GM20000 (cell line): ENCODE measurements at regions not wholly inside any gene's neighbourhood (a gene's known extent, or its start where the extent isn't known, plus 50 kb on each side); places are given as distances from the start of the nearest gene placed in this dataset.

Experiments
- DNase-seq: peaks from one replicate; pipeline ENCODE4 v3.0.0; 2012; ENCODE audit warnings: low spot score
- TF ChIP-seq, protein P1 (sequence below): IDR thresholded peaks from 2 replicates; pipeline ENCODE4 v1.5.1; 2012; ENCODE audit warnings: mild to moderate bottlenecking, control low read depth; ENCODE audit errors: extremely low read depth, missing control alignments

DNA sequence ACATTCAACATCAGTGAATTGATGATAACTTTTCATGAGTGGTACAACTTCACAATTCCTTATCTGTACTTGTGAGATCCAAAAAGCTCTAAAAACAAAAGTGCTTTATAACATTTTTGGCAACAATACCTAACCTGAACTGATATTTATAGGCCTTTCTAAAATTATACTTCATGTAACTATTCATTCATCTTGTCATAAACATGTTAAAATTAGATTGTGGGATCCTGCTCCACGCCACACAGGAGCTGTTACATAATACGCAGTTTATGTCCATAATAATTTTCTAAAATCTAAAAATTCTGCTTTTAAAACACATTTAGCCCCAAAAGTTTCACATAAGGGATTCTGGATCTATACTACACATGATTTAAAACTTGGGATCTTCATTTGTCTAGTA, 908.5 kb upstream of the CHAC2 start:
- DNase-seq, result no peak
- TF ChIP-seq, protein P1, sequence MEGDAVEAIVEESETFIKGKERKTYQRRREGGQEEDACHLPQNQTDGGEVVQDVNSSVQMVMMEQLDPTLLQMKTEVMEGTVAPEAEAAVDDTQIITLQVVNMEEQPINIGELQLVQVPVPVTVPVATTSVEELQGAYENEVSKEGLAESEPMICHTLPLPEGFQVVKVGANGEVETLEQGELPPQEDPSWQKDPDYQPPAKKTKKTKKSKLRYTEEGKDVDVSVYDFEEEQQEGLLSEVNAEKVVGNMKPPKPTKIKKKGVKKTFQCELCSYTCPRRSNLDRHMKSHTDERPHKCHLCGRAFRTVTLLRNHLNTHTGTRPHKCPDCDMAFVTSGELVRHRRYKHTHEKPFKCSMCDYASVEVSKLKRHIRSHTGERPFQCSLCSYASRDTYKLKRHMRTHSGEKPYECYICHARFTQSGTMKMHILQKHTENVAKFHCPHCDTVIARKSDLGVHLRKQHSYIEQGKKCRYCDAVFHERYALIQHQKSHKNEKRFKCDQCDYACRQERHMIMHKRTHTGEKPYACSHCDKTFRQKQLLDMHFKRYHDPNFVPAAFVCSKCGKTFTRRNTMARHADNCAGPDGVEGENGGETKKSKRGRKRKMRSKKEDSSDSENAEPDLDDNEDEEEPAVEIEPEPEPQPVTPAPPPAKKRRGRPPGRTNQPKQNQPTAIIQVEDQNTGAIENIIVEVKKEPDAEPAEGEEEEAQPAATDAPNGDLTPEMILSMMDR, result no peak

DNA sequence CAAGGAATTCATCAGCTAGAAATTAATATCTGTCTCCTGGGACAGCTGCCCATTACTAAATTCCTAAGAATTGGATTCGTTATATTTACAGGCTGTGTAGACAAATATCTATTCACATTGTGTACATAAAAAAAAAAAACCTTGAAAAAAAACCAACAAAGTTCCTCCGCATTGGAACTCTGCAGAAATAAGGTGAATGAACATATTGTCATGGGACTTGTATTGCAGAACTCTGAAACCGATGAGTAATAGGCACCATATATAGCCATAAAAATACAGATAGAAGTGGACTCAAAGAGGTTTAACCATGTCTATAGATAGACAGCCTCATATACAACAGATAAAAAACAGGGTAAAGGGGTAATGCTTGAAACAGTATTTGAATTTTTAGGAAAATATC, 909.9 kb upstream of the CHAC2 start:
- DNase-seq, result no peak
- TF ChIP-seq, protein P1, result no peak

DNA sequence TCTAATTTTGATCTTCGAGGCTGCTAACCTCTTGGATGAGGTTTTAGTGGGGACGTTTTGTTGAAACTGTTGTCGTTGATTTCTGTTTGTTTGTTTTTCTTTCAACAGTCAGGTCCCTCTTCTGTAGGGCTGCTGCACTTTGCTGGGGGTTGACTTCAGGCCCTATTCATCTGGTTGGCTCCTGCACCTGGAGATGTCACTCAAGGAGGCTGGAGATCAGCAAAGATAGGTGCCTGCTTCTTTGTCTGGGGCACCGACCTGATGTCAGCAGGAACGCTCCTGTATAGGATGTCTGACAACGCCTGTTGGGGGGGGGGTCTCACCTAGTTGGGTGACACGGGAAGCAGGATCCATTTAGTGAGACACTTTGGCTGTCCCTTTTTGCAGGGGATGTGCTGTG, 915.6 kb upstream of the CHAC2 start:
- no peak for DNase-seq
- TF ChIP-seq, protein P1, result no peak

DNA sequence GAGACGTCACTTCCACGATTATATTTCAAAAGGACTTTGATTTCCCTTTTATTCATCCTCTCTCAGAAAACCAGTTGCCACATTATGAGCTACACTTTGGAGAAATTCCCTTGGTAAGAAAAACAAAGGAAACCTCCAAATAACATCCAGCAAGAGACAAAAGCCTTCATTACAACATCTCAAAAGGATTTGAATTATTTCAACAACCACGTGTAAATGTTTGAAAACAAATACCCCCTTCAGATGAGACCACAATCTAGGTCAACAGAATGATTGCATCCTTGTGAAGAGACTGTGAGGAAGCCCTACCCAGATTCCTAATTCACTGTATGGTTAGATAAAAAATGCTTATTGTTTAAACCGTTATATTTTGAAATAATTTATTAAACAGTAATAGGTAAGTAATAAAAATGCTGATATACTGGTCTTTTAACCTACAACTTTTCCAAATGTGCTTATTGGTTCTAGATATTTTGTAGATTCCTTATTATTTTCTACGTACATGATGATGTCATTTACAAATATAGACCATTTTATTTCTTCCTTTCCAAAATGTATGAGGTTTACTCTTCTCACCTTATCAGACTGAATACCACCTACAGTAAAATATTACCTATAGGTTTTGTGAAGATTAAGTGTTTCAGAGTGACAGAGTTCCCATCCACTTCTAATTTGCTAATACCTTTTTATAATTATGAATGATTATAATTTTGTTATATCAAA, 922.7 kb upstream of the CHAC2 start:
- no peak for DNase-seq
- TF ChIP-seq, protein P1, result no peak

DNA sequence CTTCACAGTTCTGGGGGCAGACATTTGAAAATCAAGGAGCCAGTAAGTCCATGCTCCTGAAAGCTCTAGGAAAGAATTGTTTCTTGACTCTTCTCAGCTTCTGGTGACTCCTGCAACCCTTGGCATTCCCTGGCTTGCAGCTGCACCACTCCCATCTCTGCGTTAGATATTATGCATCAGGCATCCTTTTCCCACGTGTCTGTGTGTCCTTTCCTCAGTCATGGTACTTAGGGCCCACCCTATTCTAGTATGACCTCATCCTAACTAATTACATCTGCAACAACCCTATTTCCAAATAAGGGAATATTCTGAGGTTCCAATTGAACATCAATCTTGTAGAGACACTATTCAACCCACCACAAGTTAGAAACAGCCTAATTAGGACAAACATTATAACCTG, 931.7 kb upstream of the CHAC2 start:
- TF ChIP-seq, protein P1, result no peak
- DNase-seq, result no peak

DNA sequence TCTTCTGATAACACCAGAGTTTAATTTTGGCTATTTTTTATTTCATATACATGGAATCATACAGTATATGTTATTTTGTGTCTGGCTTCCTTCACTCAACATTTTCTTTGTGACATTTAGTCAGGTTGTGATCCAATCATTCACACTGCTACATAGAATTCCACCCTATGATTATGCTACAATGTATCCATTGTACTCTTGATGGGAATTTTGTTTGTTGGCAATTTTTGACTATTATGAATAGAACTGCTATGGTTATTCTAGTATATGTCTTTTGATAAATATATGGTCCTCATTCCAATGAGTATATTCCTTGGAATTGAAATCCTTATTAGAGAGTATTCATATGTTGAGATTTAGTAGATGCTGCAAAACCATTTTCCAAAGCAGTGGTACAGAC, 936.4 kb upstream of the CHAC2 start:
- no peak for DNase-seq
- TF ChIP-seq, protein P1, result no peak

DNA sequence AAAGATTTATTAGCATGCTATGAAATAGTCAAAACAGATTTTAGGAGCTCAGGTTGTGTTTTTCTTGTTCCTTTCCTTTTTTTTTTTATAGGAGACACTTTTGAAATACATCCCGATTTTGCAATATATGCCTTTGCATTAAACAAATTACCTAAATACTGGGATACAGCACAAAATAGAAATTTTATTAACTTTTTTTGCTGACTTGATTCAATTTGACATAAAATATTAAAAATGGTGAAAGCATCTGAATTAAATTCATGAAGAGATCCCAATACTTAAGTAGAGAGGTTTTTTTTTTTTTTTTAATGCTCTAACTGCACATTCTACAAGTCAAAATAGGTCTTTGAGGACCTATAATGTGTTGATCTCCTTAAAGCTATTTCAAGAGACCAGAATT, 939.5 kb upstream of the CHAC2 start:
- TF ChIP-seq, protein P1, result no peak
- no peak for DNase-seq
